Fibroblast of lung (primary cell): ENCODE measurements at regions not wholly inside any gene's neighbourhood (a gene's known extent, or its start where the extent isn't known, plus 50 kb on each side); places are given as distances from the start of the nearest gene placed in this dataset.

Source experiments
- EZH2 ChIP-seq: IDR thresholded peaks from 2 replicates; pipeline ENCODE4 v1.5.1; 2012; ENCODE audit warnings: low read length, control low read depth, mild to moderate bottlenecking; ENCODE audit errors: missing control alignments
- TF ChIP-seq, protein P1 (sequence below), 2 donors: IDR thresholded peaks in 1 of 2; conservative IDR thresholded peaks in 1 of 2; 1 replicate in 1 of 2; 2 replicates in 1 of 2; pipeline ENCODE4 v1.5.1; 2011 to 2012; ENCODE audit warnings: low read length in 2 of 2, control low read depth in 1 of 2, inconsistent platforms in 1 of 2, low read depth in 1 of 2, mild to moderate bottlenecking in 1 of 2

DNA sequence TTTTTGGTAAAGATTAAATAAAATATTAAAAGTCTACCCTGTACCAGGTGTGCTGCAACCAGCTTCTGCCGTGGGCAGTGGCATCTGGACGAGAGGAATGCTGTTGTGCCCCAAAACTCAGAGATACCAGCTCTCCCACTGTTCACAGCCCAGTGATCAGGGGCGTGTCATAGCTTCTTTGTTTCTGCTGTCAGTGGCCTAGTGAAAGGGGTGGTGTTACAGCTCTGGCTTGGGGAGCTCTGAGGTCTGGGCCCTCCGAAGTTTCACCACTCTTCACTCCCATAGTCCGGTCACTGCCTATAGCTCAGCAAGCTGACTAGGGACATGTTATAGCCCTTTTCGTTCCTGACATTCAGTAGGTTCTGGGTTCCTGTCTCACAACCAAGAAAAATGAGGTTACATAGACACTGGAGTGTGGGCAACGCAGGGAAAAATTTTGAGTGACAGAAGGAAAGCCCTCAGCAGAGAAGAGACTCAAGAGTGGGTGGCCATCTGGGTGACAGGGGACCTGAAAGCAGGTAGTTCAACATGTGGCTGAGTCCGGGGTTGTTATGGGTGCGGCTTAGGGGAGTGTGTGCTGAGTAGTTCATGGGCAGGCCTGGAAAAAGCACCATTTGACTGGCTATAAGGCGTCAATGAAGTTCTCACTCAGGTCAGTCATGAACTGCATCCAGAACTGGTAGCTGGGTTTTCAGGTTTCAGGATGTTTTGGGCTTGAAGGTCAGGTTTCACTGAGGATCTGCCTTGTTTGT is 1184.4 kb upstream of the PABPC4L start:
- no peak for TF ChIP-seq EZH2
- TF ChIP-seq, protein P1, sequence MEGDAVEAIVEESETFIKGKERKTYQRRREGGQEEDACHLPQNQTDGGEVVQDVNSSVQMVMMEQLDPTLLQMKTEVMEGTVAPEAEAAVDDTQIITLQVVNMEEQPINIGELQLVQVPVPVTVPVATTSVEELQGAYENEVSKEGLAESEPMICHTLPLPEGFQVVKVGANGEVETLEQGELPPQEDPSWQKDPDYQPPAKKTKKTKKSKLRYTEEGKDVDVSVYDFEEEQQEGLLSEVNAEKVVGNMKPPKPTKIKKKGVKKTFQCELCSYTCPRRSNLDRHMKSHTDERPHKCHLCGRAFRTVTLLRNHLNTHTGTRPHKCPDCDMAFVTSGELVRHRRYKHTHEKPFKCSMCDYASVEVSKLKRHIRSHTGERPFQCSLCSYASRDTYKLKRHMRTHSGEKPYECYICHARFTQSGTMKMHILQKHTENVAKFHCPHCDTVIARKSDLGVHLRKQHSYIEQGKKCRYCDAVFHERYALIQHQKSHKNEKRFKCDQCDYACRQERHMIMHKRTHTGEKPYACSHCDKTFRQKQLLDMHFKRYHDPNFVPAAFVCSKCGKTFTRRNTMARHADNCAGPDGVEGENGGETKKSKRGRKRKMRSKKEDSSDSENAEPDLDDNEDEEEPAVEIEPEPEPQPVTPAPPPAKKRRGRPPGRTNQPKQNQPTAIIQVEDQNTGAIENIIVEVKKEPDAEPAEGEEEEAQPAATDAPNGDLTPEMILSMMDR (conservative IDR thresholded peaks at IDR 0.05 in 1 of 2, IDR thresholded peaks at IDR 0.05 in 1 of 2; ENCODE audit: low read depth in 1 of 2, low read length in 2 of 2), result no peak
